HepG2 (cell line): ENCODE measurements at regions not wholly inside any gene's neighbourhood (a gene's known extent, or its start where the extent isn't known, plus 50 kb on each side); places are given as distances from the start of the nearest gene placed in this dataset.

Experiments
- EEA1 ChIP-seq: sonication (generic); formaldehyde crosslinking; IDR thresholded peaks from 2 replicates; pipeline ENCODE4 v1.5.1; 2020; ENCODE audit warnings: mild to moderate bottlenecking, missing genetic modification reagents, borderline replicate concordance
- MXD4 ChIP-seq: IDR thresholded peaks from 2 replicates; pipeline ENCODE4 v1.6.1; 2016; ENCODE audit warnings: mild to moderate bottlenecking, missing biosample characterization, missing genetic modification reagents
- PTBP1 ChIP-seq: fragments of 200-400 bp; formaldehyde crosslinking; IDR thresholded peaks from 2 replicates; pipeline ENCODE4 v1.6.1; 2018; ENCODE audit warnings: low read length, low read depth; ENCODE audit not compliant: poor library complexity, severe bottlenecking
- RNF2 ChIP-seq: fragments of 450-650 bp; conservative IDR thresholded peaks from 2 replicates; pipeline ENCODE4 v1.6.1; 2016; ENCODE audit warnings: low read depth
- ZNF333 ChIP-seq: sonication (generic); formaldehyde crosslinking; IDR thresholded peaks from 2 replicates; pipeline ENCODE4 v1.4.0; 2020; ENCODE audit warnings: mild to moderate bottlenecking, missing genetic modification reagents, borderline replicate concordance
- TF ChIP-seq, protein P1 (sequence below): sonication (generic); formaldehyde crosslinking; IDR thresholded peaks from 2 replicates; pipeline ENCODE4 v1.4.0; 2020; ENCODE audit warnings: mild to moderate bottlenecking, missing genetic modification reagents
- TF ChIP-seq, protein P2 (sequence below): sonication (generic); formaldehyde crosslinking; IDR thresholded peaks from 2 replicates; pipeline ENCODE4 v1.5.1; 2020; ENCODE audit warnings: mild to moderate bottlenecking, moderate library complexity, missing genetic modification reagents
- TF ChIP-seq, protein P3 (sequence below): sonication (generic); formaldehyde crosslinking; IDR thresholded peaks from 2 replicates; pipeline ENCODE4 v1.4.0; 2020; ENCODE audit warnings: missing genetic modification reagents

GRCh38 chr15:67915461-67916374 lies 75.9 kb upstream of the RNU6-1 start (continued):
- TF ChIP-seq PTBP1 (no peak), ZNF333 (CRISPR knock-in tag) (no peak), MXD4 (no peak; the same call in 1 of the 2 replicates), EEA1 (CRISPR knock-in tag) (no peak), RNF2 (no peak)
- TF ChIP-seq, protein P1, sequence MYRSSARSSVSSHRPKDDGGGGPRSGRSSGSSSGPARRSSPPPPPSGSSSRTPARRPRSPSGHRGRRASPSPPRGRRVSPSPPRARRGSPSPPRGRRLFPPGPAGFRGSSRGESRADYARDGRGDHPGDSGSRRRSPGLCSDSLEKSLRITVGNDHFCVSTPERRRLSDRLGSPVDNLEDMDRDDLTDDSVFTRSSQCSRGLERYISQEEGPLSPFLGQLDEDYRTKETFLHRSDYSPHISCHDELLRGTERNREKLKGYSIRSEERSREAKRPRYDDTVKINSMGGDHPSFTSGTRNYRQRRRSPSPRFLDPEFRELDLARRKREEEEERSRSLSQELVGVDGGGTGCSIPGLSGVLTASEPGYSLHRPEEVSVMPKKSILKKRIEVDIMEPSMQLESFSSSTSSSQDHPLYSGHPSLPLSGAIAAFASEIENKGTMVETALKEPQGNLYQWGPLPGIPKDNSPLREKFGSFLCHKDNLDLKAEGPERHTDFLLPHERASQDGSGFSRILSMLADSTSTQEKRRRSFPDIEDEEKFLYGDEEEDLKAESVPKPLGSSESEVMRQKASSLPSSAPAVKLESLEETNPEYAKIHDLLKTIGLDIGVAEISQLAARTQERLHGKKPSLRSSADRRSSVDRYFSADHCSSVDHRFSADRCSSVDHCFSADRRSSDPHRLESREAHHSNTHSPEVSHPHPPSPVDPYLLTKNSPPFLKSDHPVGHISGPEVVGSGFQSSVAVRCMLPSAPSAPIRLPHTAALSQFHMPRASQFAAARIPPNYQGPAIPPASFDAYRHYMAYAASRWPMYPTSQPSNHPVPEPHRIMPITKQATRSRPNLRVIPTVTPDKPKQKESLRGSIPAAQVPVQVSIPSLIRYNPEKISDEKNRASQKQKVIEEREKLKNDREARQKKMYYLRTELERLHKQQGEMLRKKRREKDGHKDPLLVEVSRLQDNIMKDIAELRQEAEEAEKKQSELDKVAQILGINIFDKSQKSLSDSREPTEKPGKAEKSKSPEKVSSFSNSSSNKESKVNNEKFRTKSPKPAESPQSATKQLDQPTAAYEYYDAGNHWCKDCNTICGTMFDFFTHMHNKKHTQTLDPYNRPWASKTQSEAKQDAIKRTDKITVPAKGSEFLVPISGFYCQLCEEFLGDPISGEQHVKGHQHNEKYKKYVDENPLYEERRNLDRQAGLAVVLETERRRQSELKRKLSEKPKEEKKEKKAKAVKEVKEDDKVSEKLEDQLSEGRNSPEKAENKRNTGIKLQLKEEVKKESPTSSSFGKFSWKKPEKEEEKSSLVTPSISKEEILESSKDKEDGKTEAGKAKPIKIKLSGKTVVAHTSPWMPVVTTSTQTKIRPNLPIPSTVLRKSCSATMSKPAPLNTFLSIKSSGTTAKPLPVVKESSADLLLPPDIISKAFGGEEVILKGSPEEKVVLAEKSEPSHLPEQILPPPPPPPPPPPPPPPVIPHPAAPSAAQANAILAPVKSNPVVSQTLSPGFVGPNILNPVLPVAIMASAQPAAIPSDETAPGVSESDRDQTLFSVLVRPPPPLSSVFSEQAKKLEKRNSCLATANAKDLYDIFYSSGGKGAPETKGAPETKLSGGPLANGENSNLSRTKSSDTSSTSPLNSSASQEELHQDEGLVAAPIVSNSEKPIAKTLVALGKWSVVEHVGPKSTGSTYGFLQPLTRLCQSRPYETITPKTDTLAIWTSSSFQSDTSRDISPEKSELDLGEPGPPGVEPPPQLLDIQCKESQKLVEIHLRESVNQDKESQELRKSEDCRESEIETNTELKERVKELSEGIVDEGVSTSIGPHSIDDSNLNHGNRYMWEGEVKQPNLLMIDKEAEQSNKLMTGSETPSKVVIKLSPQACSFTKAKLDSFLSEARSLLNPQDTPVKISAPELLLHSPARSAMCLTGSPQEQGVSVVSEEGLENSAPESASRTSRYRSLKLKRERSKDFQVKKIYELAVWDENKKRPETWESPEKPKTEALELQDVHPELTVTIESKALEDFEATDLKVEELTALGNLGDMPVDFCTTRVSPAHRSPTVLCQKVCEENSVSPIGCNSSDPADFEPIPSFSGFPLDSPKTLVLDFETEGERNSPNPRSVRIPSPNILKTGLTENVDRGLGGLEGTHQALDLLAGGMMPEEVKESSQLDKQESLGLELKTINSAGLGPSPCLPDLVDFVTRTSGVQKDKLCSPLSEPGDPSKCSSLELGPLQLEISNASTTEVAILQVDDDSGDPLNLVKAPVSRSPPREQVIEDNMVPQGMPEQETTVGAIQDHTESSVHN (CRISPR knock-in tag) = no peak
- TF ChIP-seq, protein P2, sequence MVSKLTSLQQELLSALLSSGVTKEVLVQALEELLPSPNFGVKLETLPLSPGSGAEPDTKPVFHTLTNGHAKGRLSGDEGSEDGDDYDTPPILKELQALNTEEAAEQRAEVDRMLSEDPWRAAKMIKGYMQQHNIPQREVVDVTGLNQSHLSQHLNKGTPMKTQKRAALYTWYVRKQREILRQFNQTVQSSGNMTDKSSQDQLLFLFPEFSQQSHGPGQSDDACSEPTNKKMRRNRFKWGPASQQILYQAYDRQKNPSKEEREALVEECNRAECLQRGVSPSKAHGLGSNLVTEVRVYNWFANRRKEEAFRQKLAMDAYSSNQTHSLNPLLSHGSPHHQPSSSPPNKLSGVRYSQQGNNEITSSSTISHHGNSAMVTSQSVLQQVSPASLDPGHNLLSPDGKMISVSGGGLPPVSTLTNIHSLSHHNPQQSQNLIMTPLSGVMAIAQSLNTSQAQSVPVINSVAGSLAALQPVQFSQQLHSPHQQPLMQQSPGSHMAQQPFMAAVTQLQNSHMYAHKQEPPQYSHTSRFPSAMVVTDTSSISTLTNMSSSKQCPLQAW (CRISPR knock-in tag) = peak; percentile 79
- TF ChIP-seq, protein P3, sequence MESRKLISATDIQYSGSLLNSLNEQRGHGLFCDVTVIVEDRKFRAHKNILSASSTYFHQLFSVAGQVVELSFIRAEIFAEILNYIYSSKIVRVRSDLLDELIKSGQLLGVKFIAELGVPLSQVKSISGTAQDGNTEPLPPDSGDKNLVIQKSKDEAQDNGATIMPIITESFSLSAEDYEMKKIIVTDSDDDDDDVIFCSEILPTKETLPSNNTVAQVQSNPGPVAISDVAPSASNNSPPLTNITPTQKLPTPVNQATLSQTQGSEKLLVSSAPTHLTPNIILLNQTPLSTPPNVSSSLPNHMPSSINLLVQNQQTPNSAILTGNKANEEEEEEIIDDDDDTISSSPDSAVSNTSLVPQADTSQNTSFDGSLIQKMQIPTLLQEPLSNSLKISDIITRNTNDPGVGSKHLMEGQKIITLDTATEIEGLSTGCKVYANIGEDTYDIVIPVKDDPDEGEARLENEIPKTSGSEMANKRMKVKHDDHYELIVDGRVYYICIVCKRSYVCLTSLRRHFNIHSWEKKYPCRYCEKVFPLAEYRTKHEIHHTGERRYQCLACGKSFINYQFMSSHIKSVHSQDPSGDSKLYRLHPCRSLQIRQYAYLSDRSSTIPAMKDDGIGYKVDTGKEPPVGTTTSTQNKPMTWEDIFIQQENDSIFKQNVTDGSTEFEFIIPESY = no peak
